GM21423 (cell line): ENCODE measurements at regions not wholly inside any gene's neighbourhood (a gene's known extent, or its start where the extent isn't known, plus 50 kb on each side); places are given as distances from the start of the nearest gene placed in this dataset.
"Not testable (repeated sequence)": the region's sequence is repeated elsewhere in the genome, so short reads cannot be mapped to it uniquely, and the experiment has no call there.

Experiments
- ATAC-seq: cut with Tn5 transposase; IDR thresholded peaks from one replicate; pipeline ENCODE4 v1.9.1; 2021; ENCODE audit warnings: mild to moderate bottlenecking, moderate library complexity; ENCODE audit not compliant: unreplicated experiment

DNA sequence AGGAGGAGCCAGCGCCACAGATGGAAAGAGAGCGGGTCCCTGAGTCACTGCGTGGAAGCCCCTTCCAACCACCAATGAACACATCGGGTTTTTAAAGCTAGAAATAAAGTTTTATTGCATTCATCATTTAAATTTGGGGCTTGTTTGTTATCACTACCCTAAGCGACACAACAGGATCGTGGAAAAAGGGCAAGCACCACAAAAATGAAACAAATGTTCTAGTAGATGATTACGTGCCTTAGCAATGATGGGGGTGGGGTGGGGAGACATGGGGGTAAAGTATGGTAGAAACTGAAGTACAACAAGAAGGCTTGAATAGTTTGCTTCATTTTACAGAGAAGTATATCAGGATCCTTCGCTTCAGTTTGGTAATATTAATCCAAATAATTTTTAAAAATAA, 221.6 kb upstream of the ATP10A start:
- ATAC-seq = no peak

DNA sequence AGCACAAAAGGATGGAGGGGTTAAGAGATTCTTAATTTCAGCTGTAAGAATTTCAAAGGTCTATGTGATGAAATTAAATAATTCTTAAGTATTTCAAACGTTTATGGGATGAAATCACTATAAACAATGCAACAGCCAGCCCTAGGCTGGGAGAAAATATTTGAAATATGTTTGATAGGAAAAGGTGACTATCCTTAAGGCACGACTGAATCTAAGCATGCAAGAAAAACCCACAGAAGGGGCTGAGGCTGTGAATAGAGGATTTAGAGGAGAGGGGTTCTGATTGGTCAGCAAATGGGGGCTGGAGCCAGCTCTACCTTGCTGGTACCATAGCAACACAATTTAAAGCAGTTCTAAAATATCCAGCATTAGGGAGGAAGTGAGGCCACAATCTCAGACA, 220.8 kb upstream of the ATP10A start:
- no peak for ATAC-seq

DNA sequence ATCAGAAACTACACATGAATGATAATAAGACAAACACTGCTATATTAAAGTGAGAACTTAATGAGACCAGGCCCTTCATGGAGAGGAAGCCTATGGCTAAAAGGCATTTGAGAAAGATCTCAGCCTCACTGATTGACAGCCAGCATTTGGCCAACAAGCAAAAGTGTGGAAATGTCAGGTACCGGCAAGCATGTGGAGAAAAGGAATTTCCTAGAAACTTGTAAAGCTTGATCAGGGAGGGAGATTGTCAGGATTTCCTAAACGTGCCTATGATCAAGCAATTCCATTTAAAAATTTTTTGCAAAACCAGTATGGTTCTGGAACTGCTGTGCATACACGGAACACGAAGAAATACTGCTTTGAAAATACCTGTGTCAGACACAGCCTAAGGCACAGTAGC, 220.3 kb upstream of the ATP10A start:
- ATAC-seq = no peak

DNA sequence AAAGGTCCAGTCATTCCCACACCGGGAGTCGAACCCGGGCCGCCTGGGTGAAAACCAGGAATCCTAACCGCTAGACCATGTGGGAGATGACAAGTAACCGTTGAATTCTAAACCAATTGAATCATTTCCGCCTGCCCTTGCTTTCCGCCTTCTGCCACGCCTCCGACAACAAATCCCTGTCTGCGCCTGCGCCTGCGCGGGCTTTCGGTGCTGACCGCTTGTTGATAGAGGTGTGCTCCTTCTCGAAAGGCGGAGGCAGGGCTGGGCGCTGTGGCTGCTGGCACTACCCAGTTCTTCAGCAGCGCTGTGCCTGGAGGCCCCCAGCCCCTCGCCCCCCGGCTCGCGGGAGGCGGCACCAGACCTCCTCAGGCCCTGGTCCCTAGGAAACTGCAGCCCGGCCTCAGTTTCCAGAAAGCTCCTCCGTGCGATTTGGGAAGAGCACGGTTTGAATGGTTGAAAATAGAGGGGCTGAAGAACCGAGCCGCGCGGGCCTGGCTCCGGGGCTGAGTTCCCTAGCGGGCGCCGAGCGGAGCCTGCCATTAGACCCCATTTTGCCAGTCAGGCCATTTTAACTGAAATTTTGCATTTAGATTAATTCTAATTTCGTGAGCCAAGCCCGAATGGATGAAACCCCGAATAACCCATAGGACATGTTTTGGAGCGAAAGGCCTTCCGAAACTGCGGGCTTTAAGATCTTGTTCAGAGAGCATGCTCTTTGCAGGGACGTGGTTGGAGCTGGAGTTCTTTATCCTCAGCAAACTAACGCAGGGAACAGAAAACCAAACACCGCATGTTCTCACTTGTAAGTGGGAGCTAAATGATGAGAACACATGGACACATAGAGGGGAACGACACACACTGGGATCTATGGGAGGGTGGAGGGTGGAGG, 219.3 kb upstream of the ATP10A start:
- peak; percentile 94 for ATAC-seq

DNA sequence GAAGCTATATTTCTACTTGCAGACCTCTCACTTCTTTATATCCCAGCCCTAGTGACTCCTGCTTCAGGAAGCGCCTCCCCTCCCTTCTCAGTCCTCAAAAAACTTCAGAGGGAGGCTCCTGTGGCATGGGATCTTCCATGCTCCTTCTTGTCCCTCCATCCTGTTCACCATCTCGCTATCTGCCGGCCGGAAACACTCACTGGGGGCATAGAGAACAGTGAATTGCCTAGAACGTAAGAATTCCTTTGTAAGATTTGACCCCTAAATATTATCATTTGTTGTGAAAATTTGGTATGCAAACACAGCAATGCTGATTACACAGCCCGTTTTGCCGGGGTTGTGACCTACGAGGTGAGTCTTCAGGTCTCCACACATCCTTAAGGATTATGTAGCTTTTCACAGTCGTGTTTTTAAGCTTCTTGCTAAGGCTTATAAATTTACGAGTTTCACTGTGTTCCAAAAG, 218.7 kb upstream of the ATP10A start:
- ATAC-seq = no peak

DNA sequence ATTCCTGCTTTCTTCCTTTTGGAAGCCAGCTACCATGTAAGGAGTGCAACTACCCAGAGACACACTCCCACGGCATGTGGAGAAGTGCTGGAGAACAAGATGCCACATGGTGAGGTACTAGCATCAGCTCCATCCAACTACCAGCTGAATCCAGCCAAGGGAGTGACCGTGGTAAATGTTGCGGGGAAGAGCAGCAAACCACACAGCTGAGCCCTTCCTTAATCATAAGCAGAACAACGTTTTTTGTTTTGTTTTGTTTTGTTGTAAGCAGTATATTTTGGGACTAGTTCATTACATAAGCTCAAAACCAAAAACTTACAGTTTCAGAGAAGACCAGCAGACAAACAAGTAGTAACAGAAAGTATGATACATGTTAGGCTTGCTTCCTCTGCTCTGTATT, 212.6 kb upstream of the ATP10A start:
- no peak for ATAC-seq

DNA sequence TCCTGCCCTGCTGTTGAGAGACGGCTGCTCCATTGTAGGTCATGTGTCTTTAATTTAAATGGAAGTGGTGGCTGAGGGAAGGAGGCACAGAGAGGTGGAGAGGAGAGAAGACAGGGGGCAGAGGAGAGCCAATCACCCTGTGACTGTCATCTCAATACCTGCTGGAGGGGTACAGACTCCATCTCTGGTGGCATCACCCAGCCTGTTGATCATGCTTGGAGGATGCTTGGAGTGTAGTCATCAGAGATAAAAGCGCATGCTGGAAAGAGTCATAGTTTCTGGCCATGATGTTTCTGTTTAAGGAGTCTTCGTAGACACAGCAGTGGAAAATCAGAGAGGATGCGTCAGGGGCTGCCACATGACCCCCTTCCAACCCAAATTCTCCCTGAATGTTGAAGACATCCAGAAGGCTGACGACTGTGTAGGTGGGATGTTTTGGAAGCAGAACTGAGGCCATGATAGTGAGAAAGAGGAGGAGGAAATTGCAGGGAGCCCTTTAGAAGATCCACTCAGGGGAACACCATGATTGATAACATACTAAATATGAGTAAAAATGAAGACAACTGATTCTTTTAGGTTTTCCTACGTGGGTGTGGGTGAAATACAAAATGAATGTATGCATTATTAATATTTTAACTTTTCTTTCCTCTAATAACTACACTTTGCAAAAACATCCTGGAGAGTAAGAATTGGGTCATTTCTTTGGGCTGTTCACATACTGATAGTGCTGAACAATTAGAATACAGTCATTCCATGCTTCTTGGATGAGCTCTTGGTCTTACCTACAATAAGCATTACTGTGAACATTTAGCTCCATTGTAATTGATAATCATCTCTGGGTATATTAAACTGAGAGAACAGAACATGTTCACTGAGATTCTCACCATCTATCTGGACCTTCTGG, 210.6 kb upstream of the ATP10A start:
- no peak for ATAC-seq

DNA sequence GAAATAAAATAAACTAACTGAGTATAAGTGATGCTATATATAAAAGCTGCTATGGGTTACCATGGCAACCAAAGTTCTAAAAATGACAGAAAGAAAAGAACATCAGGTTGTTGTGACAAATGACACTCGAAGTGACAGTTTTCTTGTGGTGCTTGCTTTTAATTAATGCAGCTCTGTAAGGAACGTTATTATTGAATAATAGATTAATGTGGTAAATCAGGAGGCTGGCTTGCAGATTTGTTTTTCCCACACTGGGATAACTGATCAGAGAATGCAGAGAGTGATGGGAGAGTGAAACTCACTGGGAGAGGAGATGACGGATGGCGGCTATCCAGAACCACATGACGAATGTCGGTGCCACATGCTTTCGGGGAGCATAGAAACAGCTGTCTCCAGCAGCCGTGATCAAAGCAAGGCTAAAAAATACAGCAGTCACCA, 207.0 kb upstream of the ATP10A start:
- no peak for ATAC-seq

DNA sequence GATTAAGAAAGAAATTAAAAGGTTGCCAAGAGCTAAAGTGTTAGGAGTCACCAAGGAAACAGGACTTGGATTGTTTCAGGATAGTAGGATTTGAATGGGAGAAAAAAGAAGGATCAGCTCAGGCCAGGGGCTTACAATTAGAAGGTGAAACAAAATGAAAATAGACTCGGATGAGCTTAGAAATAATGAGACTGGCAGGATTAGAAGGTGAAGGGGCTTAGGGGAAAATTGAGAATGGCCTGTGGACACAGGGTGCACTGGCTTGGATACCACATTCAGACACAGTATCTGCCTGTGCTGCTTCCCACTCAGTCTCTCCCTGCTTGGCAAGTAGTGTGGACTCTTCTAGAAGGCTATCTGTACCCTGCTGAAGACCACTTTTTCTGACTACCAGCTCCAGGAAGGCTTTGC, 206.1 kb upstream of the ATP10A start:
- ATAC-seq = no peak

DNA sequence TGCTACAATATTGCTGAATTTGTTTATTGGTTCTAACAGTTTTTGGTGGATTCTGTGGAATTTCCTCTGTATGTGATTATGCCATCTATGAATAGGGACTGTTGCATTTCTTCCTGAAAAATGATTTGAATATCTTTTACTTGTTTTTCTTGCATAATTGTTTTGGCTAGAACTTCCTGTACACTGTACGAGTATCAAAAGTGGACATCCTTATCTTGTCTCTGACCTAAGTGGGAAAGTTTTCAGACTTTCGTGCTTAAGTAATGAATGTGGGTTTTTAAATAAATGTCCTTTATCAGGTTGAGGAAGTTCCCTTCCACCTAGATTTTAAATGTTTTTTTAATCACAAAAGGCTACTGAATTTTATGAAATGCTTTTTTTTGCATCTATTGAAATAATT, 203.8 kb upstream of the ATP10A start:
- ATAC-seq = no peak

DNA sequence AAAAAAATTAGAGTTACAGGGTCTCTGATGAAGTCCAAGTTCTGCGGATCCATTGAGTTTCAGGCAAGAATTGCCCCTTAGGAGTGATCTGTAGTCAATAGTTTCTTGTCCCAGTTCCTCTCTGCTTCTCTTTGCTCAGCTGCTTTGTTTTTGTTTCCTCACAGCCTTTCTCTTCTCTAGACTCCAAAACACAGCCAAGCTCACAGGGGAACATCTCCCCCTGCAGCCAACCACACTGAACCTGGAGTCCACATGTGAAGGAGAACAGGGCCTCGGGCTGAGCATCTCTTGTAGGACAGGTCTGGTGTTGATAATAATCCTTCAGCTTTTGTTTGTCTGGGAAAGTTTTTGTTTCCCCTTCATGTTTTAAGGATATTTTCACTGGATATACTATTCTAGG, 202.6 kb upstream of the ATP10A start:
- no peak for ATAC-seq

DNA sequence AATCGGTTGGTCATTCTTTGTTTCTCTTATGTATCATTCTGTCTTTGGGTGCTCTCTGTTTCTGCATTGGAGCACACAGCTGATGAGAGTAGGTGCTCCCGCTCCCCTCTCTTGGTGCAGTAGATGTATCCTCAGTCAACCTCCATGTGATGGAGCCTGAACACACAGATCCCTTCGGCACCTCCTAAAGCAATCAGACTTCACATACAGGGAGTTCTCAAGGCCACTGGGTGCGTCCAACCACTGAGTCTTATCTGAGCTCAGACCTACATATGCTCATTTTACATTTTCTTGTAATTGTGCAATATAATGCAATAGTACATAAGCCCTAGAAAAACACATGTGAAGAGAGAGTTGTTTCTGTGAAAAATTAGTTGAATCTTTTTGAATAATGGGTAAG, 198.1 kb upstream of the ATP10A start:
- ATAC-seq = no peak

DNA sequence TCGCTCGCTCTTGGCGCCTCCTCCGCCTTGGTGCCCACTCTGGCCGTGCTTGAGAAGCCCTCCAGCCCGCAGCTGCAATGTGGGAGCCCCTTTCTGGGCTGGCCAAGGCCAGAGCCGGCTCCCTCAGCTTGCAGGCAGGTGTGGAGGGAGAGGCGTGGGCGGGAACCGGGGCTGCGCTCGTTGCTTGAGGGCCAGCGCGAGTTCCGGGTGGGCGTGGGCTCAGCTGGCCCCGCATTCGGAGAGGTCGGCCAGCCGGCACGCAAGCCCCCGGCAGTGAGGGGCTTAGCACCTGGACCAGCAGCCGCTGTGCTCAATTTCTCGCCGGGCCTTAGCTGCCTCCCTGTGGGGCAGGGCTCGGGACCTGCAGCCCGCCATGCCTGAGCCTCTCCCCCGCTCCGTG, 193.6 kb upstream of the ATP10A start:
- not testable (repeated sequence) for ATAC-seq

DNA sequence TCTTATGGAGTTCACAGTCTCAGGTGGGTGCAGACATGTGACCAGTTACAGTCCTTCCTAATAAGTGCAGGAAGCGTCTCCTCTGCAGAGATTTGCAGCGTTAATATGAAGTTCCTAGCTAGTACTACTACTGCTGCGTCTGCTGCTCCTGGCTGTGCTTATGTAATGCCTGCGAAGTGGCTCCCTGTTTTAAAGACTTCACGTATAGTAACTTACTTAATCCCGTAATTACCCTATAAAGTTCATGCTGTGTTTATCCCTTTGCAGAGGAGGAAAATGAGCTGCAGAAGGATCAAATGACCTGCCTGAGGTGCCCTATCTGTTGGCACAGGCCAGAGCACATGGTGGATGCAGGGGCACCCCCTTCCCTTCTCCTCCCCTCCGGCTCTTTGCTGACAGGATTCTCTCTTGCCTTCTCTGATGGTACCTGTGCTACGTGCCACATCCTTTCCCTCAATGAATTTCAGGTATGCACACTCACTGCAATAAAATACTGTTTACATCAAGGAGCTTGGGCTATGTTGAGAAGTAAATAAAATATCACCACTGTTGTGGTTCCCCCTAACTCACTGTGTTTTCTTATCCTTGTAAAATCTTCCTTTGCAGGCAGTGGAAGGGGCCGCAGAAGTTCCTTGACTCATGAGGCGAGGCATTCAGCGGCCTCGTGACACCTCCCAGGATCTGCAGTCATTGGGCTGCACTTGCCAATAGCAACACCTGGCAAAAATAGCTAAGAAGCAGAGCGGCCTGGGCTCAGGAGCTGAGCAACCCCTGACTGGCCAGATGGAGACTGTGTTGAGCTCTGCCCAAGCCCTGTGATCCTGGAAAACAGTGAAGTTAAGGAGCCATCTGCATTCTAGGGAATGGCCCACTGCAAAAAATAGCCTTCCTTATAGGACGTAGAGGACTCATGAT, 188.9 kb upstream of the ATP10A start:
- no peak for ATAC-seq

DNA sequence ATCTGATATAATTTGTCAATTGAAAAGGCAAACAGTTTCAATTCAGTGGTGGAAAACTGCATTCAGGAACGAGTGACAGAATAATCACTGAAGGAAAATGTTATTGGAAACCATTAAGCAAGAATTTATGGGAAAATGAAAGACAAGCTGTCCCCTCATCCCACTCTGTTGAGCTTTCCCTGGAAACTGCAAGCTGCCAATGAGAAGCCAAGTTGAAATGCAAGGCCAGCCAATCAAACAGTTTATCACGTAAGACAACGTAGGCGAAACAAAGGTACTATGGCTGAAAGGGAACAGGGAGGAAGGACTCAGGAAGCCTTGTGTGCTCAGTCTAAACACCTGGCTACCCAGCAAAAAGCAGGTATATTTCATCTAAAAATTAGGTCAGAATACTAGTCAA, 187.9 kb upstream of the ATP10A start:
- ATAC-seq = no peak

DNA sequence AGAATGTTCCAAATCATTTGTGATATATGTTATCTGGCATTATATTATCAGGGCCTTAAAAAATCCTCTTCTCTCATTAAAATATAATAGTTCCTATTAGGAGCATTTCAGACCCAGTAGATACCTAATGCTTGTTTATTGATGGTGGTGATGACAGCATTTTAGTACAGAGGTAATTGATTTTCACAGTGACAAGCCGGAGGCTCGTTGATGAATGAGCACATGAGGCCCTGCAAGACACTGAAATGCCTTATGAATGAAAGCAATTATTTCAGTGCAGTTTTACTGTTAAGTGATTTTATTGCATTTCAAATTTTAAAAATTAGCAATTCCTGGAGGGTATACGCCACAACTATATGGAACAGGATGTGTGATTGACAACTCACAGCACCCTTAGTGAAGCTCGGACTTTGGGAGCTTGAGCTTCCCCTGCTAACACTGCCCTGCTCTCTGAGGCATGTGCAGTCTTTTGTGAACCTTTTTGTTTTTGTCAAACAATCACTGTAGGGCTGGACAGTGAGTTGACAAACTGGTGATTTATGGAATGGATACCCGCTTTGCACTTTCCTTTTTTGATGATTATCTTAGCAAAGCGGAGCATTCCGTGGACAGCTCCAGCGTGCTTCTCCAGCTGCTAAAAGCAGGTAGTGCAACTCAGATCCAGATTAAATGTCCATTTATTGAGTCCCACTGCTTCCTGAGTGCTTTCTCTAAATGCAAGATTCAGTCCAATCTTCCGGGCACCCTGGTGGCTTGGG, 187.0 kb upstream of the ATP10A start:
- ATAC-seq = no peak

DNA sequence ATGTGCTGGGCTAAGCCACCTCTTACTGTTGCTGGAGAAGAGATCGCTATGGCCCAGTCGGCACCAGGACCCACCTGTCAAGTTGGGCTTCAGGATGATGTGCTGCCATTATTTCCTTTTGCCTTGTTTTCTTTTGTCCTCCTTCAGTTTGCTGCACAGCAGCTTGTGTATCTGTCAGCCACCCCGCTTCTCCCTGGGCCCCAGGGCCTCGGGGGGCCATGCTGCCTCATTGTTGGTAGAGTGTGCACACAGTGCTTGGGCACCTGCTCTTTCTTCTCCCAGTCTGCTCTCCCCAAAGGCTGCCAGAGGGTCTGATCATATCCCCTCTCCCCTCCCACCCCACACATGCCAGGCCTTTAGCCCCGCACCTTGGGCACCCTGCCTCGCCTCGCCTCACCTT, 185.5 kb upstream of the ATP10A start:
- ATAC-seq = no peak

DNA sequence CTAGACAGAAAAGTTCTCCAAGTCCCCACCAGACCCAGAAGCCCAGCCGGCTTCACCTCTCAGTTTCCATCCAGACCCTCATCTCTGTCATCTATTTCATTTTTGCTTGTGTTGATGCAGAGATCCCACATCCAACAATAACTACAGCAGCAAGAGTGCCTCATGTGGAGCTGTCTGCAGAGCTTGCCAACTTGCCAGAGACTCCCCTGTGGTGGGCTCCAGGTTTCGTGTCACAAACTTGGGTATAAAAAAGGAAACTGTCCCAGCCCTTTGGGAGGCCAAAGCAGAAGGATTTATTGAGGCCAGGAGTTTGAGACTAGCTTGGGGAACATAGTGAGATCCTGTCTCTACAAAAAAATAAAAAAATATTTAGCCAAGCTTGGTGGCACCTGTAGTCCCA, 182.4 kb upstream of the ATP10A start:
- ATAC-seq = no peak

DNA sequence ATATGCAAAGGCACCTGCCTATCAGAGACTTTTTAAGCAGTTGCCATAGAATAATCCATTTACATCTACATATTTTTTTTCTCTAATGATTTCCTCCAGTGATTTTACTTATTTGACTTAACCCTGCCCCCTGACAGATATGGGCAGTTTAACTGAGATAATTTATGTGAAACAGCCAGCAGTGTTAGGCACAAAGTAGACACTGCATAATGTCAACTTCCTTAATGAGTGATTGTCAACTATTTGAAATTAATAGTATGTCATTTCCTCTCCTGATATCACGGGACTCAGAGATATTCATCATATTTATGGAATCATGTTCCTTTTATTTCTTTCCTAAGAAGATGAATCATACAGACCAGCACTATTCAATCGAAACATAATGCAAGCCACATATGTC, 179.9 kb upstream of the ATP10A start:
- no peak for ATAC-seq

DNA sequence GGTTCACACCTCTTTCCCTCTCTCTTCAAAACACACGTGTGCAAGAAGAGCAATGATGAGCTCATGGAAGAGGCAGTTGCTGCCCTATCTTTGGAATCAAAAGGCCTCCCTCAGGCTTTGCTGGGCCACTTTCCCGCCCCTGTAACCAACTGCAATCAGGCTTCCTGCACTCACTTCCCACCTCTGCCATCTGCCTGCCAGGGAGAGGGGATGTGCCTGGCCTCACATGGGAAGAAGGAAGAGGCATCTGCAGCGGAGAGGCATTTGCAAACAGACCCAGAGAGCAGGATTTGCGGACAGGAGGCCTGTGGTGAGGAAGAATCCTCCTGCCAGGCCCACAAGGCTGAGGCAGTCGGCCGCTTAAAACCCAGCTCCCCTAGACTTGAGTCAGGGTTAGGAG, 175.6 kb upstream of the ATP10A start:
- ATAC-seq = no peak
